K562 (cell line): ENCODE measurements at regions not wholly inside any gene's neighbourhood (a gene's known extent, or its start where the extent isn't known, plus 50 kb on each side); places are given as distances from the start of the nearest gene placed in this dataset.

Experiments used
- ATF1 ChIP-seq, 2 experiments: fragments of 450-650 bp in 1 of 2; IDR thresholded peaks; 2 replicates each; pipeline ENCODE4 v1.6.1; 2016; ENCODE audit warnings: missing compliant biosample characterization in 1 of 2, missing genetic modification characterization in 1 of 2
- ELF2 ChIP-seq: fragments of 250-450 bp; sonication (Bioruptor Pico); IDR thresholded peaks from 2 replicates; pipeline ENCODE4 v1.5.0; 2021; ENCODE audit warnings: mild to moderate bottlenecking
- KLF13 ChIP-seq: fragments of 450-650 bp; IDR thresholded peaks from 2 replicates; pipeline ENCODE4 v1.6.1; 2016; ENCODE audit warnings: missing genetic modification characterization, low read depth, mild to moderate bottlenecking, missing compliant biosample characterization, moderate library complexity, borderline replicate concordance
- ZNF274 ChIP-seq: IDR thresholded peaks from 2 replicates; pipeline ENCODE4 v1.6.1; 2011; ENCODE audit warnings: low read depth, mild to moderate bottlenecking, low read length, moderate library complexity, borderline replicate concordance
- ZNF583 ChIP-seq: fragments of 250-450 bp; sonication (Bioruptor Pico); IDR thresholded peaks from 2 replicates; pipeline ENCODE4 v1.4.0; 2020
- ZNF695 ChIP-seq: fragments of 450-650 bp; formaldehyde crosslinking; IDR thresholded peaks from 2 replicates; pipeline ENCODE4 v1.4.0; 2020; ENCODE audit warnings: mild to moderate bottlenecking, moderate library complexity
- TF ChIP-seq, protein P1 (sequence below): IDR thresholded peaks from 2 replicates; pipeline ENCODE4 v1.6.1; 2012; ENCODE audit warnings: low read depth, low read length, improper control_type of control experiment, borderline replicate concordance
- TF ChIP-seq, protein P2 (sequence below): fragments of 250-450 bp; sonication (Bioruptor Pico); IDR thresholded peaks from 2 replicates; pipeline ENCODE4 v1.5.0; 2020; ENCODE audit warnings: mild to moderate bottlenecking, borderline replicate concordance

GRCh38 chr2:37858400-37858711 is 66.7 kb upstream of the RMDN2 start (continued):
- TF ChIP-seq ZNF695 (CRISPR knock-in tag) (no peak), ATF1 (CRISPR knock-in tag; IDR thresholded peaks at IDR 0.05) (no peak), ATF1 (tag; IDR thresholded peaks at IDR 0.05) (no peak), KLF13 (tag) (no peak), ELF2 (CRISPR knock-in tag) (no peak), ZNF274 (no peak), ZNF583 (CRISPR knock-in tag) (no peak)
- TF ChIP-seq, protein P1, sequence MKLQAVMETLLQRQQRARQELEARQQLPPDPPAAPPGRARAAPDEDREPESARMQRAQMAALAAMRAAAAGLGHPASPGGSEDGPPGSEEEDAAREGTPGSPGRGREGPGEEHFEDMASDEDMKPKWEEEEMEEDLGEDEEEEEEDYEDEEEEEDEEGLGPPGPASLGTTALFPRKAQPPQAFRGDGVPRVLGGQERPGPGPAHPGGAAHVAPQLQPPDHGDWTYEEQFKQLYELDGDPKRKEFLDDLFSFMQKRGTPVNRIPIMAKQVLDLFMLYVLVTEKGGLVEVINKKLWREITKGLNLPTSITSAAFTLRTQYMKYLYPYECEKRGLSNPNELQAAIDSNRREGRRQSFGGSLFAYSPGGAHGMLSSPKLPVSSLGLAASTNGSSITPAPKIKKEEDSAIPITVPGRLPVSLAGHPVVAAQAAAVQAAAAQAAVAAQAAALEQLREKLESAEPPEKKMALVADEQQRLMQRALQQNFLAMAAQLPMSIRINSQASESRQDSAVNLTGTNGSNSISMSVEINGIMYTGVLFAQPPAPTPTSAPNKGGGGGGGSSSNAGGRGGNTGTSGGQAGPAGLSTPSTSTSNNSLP = no peak
- TF ChIP-seq, protein P2, sequence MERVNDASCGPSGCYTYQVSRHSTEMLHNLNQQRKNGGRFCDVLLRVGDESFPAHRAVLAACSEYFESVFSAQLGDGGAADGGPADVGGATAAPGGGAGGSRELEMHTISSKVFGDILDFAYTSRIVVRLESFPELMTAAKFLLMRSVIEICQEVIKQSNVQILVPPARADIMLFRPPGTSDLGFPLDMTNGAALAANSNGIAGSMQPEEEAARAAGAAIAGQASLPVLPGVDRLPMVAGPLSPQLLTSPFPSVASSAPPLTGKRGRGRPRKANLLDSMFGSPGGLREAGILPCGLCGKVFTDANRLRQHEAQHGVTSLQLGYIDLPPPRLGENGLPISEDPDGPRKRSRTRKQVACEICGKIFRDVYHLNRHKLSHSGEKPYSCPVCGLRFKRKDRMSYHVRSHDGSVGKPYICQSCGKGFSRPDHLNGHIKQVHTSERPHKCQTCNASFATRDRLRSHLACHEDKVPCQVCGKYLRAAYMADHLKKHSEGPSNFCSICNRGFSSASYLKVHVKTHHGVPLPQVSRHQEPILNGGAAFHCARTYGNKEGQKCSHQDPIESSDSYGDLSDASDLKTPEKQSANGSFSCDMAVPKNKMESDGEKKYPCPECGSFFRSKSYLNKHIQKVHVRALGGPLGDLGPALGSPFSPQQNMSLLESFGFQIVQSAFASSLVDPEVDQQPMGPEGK (CRISPR knock-in tag) = no peak
